CD4-positive, alpha-beta T cell (primary cell): ENCODE measurements at regions not wholly inside any gene's neighbourhood (a gene's known extent, or its start where the extent isn't known, plus 50 kb on each side); places are given as distances from the start of the nearest gene placed in this dataset.

Experiments used
- ATAC-seq: fragments of 200-7000 bp; cut with Tn5 transposase; one replicate; pipeline ENCODE4 v1.10.0; 2022; ENCODE audit warnings: mild to moderate bottlenecking; ENCODE audit not compliant: poor library complexity
- CTCF ChIA-PET: fragments of 350-600 bp; sonication (Branson Sonifier 250); formaldehyde crosslinking; loops from one replicate; lab custom pipeline; 2021; ENCODE audit warnings: antibody characterized with exemption, inconsistent platforms; lab: Charles Lee
- POLR2A ChIA-PET: fragments of 350-600 bp; sonication (Branson Sonifier 250); formaldehyde crosslinking; loops from one replicate; lab custom pipeline; 2021; ENCODE audit warnings: antibody characterized with exemption, inconsistent platforms; lab: Charles Lee
- DNase-seq, 14 experiments: peaks; one replicate each; pipeline ENCODE4 v3.0.0-alpha.2; 2013 to 2020; ENCODE audit warnings: mixed read lengths in 2 of 14
- H3K27ac ChIP-seq, 2 donors: one replicate each; pipeline versions ENCODE4 v1.5.1 to v1.7.0; 2013; ENCODE audit warnings: low read length in 2 of 2, low read depth in 1 of 2, mild to moderate bottlenecking in 1 of 2
- H3K27me3 ChIP-seq, 2 experiments: 1 replicate in 1 of 2; 2 replicates in 1 of 2; pipeline versions ENCODE4 v1.6.1 to v1.7.0; 2013; ENCODE audit warnings: low read length in 2 of 2, control low read depth in 1 of 2, mild to moderate bottlenecking in 1 of 2, moderate library complexity in 1 of 2; ENCODE audit not compliant: insufficient read depth in 2 of 2, control insufficient read depth in 1 of 2
- H3K36me3 ChIP-seq: one replicate; pipeline ENCODE4 v1.6.1; 2013; ENCODE audit warnings: low read length, control low read depth; ENCODE audit not compliant: insufficient read depth
- H3K4me1 ChIP-seq: one replicate; pipeline ENCODE4 v1.6.1; 2013; ENCODE audit warnings: low read length, control low read depth; ENCODE audit not compliant: insufficient read depth
- H3K4me3 ChIP-seq: one replicate; pipeline ENCODE4 v1.5.1; 2013; ENCODE audit warnings: mild to moderate bottlenecking, low read length, moderate library complexity
- H3K9me3 ChIP-seq, 2 experiments: 1 replicate in 1 of 2; 2 replicates in 1 of 2; pipeline versions ENCODE4 v1.6.1 to v1.7.0; 2013; ENCODE audit warnings: low read length in 2 of 2, mild to moderate bottlenecking in 2 of 2, control low read depth in 1 of 2, moderate library complexity in 1 of 2; ENCODE audit not compliant: control insufficient read depth in 1 of 2, insufficient read depth in 1 of 2
- H3K27ac Mint-ChIP-seq: one replicate; pipeline ENCODE4 v1.8.0; 2020; ENCODE audit warnings: mixed read lengths
- H3K27me3 Mint-ChIP-seq: one replicate; pipeline ENCODE4 v1.8.0; 2021; ENCODE audit warnings: mixed read lengths
- H3K36me3 Mint-ChIP-seq: one replicate; pipeline ENCODE4 v1.8.0; 2021; ENCODE audit warnings: low read depth, mixed read lengths
- H3K4me1 Mint-ChIP-seq: one replicate; pipeline ENCODE4 v1.8.0; 2021; ENCODE audit warnings: low read depth, mixed read lengths
- H3K4me3 Mint-ChIP-seq: one replicate; pipeline ENCODE4 v1.8.0; 2020; ENCODE audit warnings: mild to moderate bottlenecking, mixed read lengths
- H3K9me3 Mint-ChIP-seq: one replicate; pipeline ENCODE4 v1.8.0; 2020; ENCODE audit warnings: mixed read lengths
- CTCF ChIP-seq: fragments of 200-600 bp; IDR thresholded peaks from one replicate; pipeline ENCODE4 v1.8.0; 2022; ENCODE audit warnings: antibody characterized with exemption, mild to moderate bottlenecking
- intact Hi-C, 2 experiments: fragments of 100-400 bp; cut with DNase I in 1 of 2; cut with micrococcal nuclease in 1 of 2; formaldehyde crosslinking; loops; one replicate each; pipeline versions ENCODE4 v1.15.1 to v1.9.0; 2023 to 2025; cut with DNase I, micrococcal nuclease

GRCh38 chr5:6181147-6181729 is 197.1 kb downstream of the MED10 start:
- no peaks in the 10 kb centered on the region for H3K4me1 ChIP-seq
- no peaks in the 10 kb centered on the region for H3K4me1 Mint-ChIP-seq
- H3K36me3 Mint-ChIP-seq: no peaks in the 10 kb centered on the region
- TF ChIP-seq CTCF: no peak
- no peak for ATAC-seq
- H3K9me3 Mint-ChIP-seq: no peaks in the 10 kb centered on the region
- H3K4me3 ChIP-seq: no peak overlapping the region
- ChIA-PET POLR2A (no interaction called here), CTCF (no interaction called here)
- H3K27me3 Mint-ChIP-seq: peaks cover 17% of the 10 kb centered on the region
- H3K9me3 ChIP-seq: no peaks in the 10 kb centered on the region
- H3K27me3 ChIP-seq: no peaks in the 10 kb centered on the region
- intact Hi-C loops: no loop called here
- no peak overlapping the region for H3K27ac ChIP-seq
- H3K36me3 ChIP-seq: no peaks in the 10 kb centered on the region
- H3K4me3 Mint-ChIP-seq: no peak overlapping the region
- DNase-seq: no peak
- no peak overlapping the region for H3K27ac Mint-ChIP-seq

GRCh38 chr5:6180231-6180872 is 198.0 kb downstream of the MED10 start:
- H3K27ac Mint-ChIP-seq: no peak overlapping the region
- Histone ChIP-seq H3K4me1 (no peaks in the 10 kb centered on the region), H3K4me3 (no peak overlapping the region), H3K27ac (no peak overlapping the region), H3K36me3 (no peaks in the 10 kb centered on the region), H3K9me3 (no peaks in the 10 kb centered on the region), H3K27me3 (no peaks in the 10 kb centered on the region)
- no peaks in the 10 kb centered on the region for H3K9me3 Mint-ChIP-seq
- H3K27me3 Mint-ChIP-seq: peaks cover 17% of the 10 kb centered on the region
- no peak for ATAC-seq
- ChIA-PET POLR2A (no interaction called here), CTCF (no interaction called here)
- no peaks in the 10 kb centered on the region for H3K4me1 Mint-ChIP-seq
- TF ChIP-seq CTCF: no peak
- DNase-seq: no peak
- H3K36me3 Mint-ChIP-seq: no peaks in the 10 kb centered on the region
- H3K4me3 Mint-ChIP-seq: no peak overlapping the region
- intact Hi-C loops: no loop called here

- ChIA-PET CTCF (no interaction called here), POLR2A (no interaction called here)
- Mint-ChIP-seq H3K36me3 (no peaks in the 10 kb centered on the region), H3K27me3 (peaks cover 17% of the 10 kb centered on the region), H3K4me3 (no peak overlapping the region), H3K9me3 (no peaks in the 10 kb centered on the region), H3K4me1 (no peaks in the 10 kb centered on the region), H3K27ac (no peak overlapping the region)
- DNase-seq (no peak), ATAC-seq (no peak)
- H3K9me3 ChIP-seq: no peaks in the 10 kb centered on the region
- TF ChIP-seq CTCF: no peak
- H3K4me1 ChIP-seq: no peaks in the 10 kb centered on the region
- H3K4me3 ChIP-seq: no peak overlapping the region
- intact Hi-C loops: no loop called here
- H3K27ac ChIP-seq: no peak overlapping the region
- no peaks in the 10 kb centered on the region for H3K36me3 ChIP-seq
- H3K27me3 ChIP-seq: no peaks in the 10 kb centered on the region
These were observed 199.4 kb downstream of the MED10 start for GRCh38 chr5:6178846-6179532.
